22Rv1 (cell line): ENCODE measurements at regions not wholly inside any gene's neighbourhood (a gene's known extent, or its start where the extent isn't known, plus 50 kb on each side); places are given as distances from the start of the nearest gene placed in this dataset.

ENCODE experiments used
- ZFX ChIP-seq: fragments of 450-650 bp; IDR thresholded peaks from 2 replicates; pipeline ENCODE4 v1.6.1; 2017; ENCODE audit warnings: antibody characterized with exemption, borderline replicate concordance
- TF ChIP-seq, protein P1 (sequence below): fragments of 450-650 bp; IDR thresholded peaks from 2 replicates; pipeline ENCODE4 v1.5.1; 2017; ENCODE audit warnings: mild to moderate bottlenecking

DNA sequence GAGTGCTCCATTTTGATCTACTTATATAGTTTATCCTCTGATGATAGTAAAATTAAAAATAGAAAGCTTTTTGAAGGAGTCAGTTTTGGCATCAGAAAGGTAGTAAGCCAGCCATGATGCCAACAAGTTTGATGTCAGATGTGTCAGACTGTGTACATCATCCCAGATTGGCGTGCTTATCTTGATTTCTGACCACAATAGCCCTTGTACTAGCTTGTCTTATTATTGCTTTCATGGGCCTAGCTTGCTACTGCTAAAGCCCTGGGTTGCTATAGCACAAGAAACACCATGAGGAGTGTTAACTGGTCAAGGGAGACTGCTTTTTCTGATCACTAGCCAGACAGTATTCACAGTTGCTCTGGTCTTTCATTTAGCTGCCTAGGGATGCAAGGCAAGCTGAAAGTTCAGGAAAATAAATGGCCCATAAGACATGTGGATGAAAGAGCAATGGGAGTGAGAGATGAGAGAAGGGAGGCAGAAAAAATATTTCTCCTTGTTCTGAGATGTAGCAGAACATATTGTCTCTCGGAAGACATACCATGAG lies 1038.5 kb downstream of the JRKL start:
- no peak for TF ChIP-seq ZFX
- TF ChIP-seq, protein P1, sequence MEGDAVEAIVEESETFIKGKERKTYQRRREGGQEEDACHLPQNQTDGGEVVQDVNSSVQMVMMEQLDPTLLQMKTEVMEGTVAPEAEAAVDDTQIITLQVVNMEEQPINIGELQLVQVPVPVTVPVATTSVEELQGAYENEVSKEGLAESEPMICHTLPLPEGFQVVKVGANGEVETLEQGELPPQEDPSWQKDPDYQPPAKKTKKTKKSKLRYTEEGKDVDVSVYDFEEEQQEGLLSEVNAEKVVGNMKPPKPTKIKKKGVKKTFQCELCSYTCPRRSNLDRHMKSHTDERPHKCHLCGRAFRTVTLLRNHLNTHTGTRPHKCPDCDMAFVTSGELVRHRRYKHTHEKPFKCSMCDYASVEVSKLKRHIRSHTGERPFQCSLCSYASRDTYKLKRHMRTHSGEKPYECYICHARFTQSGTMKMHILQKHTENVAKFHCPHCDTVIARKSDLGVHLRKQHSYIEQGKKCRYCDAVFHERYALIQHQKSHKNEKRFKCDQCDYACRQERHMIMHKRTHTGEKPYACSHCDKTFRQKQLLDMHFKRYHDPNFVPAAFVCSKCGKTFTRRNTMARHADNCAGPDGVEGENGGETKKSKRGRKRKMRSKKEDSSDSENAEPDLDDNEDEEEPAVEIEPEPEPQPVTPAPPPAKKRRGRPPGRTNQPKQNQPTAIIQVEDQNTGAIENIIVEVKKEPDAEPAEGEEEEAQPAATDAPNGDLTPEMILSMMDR: no peak
